GM23338 (cell line): ENCODE measurements at regions not wholly inside any gene's neighbourhood (a gene's known extent, or its start where the extent isn't known, plus 50 kb on each side); places are given as distances from the start of the nearest gene placed in this dataset.

Experiments used
- CREB1 ChIP-seq: fragments of 250-450 bp; sonication (Bioruptor Pico); IDR thresholded peaks from 2 replicates; pipeline ENCODE4 v1.5.0; 2020; ENCODE audit warnings: low read depth, mild to moderate bottlenecking, moderate library complexity
- EZH2 ChIP-seq: fragments of 200-600 bp; sonication (generic); IDR thresholded peaks from one replicate; pipeline ENCODE4 v1.8.0; 2017; ENCODE audit warnings: antibody characterized with exemption, mild to moderate bottlenecking, low read depth; ENCODE audit not compliant: unreplicated experiment
- EZH2phosphoT487 ChIP-seq: fragments of 200-600 bp; sonication (generic); IDR thresholded peaks from one replicate; pipeline ENCODE4 v1.8.1; 2018; ENCODE audit warnings: antibody characterized with exemption; ENCODE audit not compliant: unreplicated experiment
- POLR2AphosphoS5 ChIP-seq: IDR thresholded peaks from 2 replicates; pipeline ENCODE4 v1.6.1; 2016; ENCODE audit warnings: antibody characterized with exemption, low read depth
- TF ChIP-seq, protein P1 (sequence below), 2 experiments: fragments of 200-600 bp in 1 of 2; sonication (generic) in 1 of 2; conservative IDR thresholded peaks; 2 replicates each; pipeline versions ENCODE4 v1.5.1 to v1.6.1; 2016 to 2017; ENCODE audit warnings: antibody characterized with exemption in 2 of 2, low read depth in 2 of 2, mild to moderate bottlenecking in 2 of 2, moderate library complexity in 1 of 2
- TF ChIP-seq, protein P2 (sequence below): IDR thresholded peaks from one replicate; pipeline ENCODE4 v1.6.1; 2018; ENCODE audit warnings: antibody characterized with exemption; ENCODE audit not compliant: unreplicated experiment

DNA sequence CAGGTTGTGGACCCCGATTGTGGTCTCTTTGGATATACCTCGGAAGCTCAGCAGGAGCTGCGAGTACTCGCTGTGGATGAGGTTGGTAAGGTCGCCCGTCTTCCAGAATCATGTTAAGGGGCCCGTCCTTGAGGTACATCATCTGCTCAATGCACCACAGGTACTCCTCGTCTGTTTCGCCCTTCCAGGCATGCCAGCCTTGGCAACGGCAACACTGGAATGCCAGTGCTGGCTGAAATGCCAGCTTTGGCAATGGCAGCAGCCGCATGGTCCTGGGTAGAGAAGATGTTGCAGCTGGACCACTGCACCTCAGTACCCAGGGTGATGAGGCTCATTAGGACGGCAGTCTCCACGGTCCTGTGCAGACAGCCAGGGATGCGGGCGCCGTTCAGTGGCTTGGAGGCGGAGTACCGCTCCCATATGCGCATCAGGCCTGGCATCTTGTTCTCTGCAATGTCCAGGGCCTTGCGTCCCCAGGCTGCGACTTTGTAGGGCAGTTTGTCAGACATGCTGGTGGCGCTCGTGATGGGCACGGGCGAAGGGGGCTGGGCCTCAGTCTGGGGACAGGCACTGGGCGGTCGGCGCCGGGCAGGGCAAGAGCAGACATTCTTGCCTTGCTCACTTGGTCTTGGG, 122.2 kb upstream of the NXPH2 start:
- TF ChIP-seq, protein P1, sequence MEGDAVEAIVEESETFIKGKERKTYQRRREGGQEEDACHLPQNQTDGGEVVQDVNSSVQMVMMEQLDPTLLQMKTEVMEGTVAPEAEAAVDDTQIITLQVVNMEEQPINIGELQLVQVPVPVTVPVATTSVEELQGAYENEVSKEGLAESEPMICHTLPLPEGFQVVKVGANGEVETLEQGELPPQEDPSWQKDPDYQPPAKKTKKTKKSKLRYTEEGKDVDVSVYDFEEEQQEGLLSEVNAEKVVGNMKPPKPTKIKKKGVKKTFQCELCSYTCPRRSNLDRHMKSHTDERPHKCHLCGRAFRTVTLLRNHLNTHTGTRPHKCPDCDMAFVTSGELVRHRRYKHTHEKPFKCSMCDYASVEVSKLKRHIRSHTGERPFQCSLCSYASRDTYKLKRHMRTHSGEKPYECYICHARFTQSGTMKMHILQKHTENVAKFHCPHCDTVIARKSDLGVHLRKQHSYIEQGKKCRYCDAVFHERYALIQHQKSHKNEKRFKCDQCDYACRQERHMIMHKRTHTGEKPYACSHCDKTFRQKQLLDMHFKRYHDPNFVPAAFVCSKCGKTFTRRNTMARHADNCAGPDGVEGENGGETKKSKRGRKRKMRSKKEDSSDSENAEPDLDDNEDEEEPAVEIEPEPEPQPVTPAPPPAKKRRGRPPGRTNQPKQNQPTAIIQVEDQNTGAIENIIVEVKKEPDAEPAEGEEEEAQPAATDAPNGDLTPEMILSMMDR (conservative IDR thresholded peaks at IDR 0.05; ENCODE audit: low read depth in 2 of 2): no peak
- TF ChIP-seq EZH2phosphoT487 (no peak), POLR2AphosphoS5 (no peak), CREB1 (CRISPR knock-in tag) (no peak), EZH2 (no peak)
- TF ChIP-seq, protein P2, sequence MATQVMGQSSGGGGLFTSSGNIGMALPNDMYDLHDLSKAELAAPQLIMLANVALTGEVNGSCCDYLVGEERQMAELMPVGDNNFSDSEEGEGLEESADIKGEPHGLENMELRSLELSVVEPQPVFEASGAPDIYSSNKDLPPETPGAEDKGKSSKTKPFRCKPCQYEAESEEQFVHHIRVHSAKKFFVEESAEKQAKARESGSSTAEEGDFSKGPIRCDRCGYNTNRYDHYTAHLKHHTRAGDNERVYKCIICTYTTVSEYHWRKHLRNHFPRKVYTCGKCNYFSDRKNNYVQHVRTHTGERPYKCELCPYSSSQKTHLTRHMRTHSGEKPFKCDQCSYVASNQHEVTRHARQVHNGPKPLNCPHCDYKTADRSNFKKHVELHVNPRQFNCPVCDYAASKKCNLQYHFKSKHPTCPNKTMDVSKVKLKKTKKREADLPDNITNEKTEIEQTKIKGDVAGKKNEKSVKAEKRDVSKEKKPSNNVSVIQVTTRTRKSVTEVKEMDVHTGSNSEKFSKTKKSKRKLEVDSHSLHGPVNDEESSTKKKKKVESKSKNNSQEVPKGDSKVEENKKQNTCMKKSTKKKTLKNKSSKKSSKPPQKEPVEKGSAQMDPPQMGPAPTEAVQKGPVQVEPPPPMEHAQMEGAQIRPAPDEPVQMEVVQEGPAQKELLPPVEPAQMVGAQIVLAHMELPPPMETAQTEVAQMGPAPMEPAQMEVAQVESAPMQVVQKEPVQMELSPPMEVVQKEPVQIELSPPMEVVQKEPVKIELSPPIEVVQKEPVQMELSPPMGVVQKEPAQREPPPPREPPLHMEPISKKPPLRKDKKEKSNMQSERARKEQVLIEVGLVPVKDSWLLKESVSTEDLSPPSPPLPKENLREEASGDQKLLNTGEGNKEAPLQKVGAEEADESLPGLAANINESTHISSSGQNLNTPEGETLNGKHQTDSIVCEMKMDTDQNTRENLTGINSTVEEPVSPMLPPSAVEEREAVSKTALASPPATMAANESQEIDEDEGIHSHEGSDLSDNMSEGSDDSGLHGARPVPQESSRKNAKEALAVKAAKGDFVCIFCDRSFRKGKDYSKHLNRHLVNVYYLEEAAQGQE: no peak
